DND-41 (cell line): ENCODE measurements at regions not wholly inside any gene's neighbourhood (a gene's known extent, or its start where the extent isn't known, plus 50 kb on each side); places are given as distances from the start of the nearest gene placed in this dataset.

ENCODE experiments used
- ATAC-seq: fragments of 200-7000 bp; cut with Tn5 transposase; 3 replicates; pipeline ENCODE4 v1.9.1; 2021; ENCODE audit warnings: low read depth; ENCODE audit not compliant: insufficient read depth
- DNase-seq: peaks from one replicate; pipeline ENCODE4 v3.0.0-alpha.2; 2020
- H2AFZ ChIP-seq: 2 replicates; pipeline ENCODE4 v1.6.0; 2012; ENCODE audit warnings: low read depth, low read length
- H3K27ac ChIP-seq: 2 replicates; pipeline ENCODE4 v1.5.1; 2012; ENCODE audit warnings: low read length, inconsistent platforms
- H3K27me3 ChIP-seq: fragments of 200-600 bp; sonication (generic); 2 replicates; pipeline ENCODE4 v1.6.0; 2012; ENCODE audit warnings: low read length, mild to moderate bottlenecking, inconsistent platforms; ENCODE audit not compliant: insufficient read depth, poor library complexity
- H3K36me3 ChIP-seq: 2 replicates; pipeline ENCODE4 v1.5.1; 2012; ENCODE audit warnings: low read length, inconsistent platforms; ENCODE audit not compliant: insufficient read depth
- H3K4me1 ChIP-seq: 2 replicates; pipeline ENCODE4 v1.5.1; 2012; ENCODE audit warnings: mild to moderate bottlenecking, low read length; ENCODE audit not compliant: insufficient read depth
- H3K4me2 ChIP-seq: 2 replicates; pipeline ENCODE4 v1.6.0; 2012; ENCODE audit warnings: mild to moderate bottlenecking, moderate library complexity, low read length, inconsistent platforms; ENCODE audit not compliant: insufficient read depth
- H3K4me3 ChIP-seq, 2 experiments: fragments of 200-600 bp in 1 of 2; shearing (Covaris generic) in 1 of 2; 2 replicates each; pipeline ENCODE4 v1.5.1; 2012 to 2016; ENCODE audit warnings: inconsistent platforms in 2 of 2, low read length in 2 of 2, mild to moderate bottlenecking in 2 of 2, low read depth in 1 of 2, moderate library complexity in 1 of 2
- H3K79me2 ChIP-seq: 2 replicates; pipeline ENCODE4 v1.6.0; 2012; ENCODE audit warnings: low read length, inconsistent platforms; ENCODE audit not compliant: insufficient read depth
- H3K9ac ChIP-seq: 2 replicates; pipeline ENCODE4 v1.6.0; 2012; ENCODE audit warnings: low read depth, mild to moderate bottlenecking, inconsistent platforms, low read length, moderate library complexity
- H3K9me3 ChIP-seq: 2 replicates; pipeline ENCODE4 v1.5.1; 2012; ENCODE audit warnings: low read length, moderate library complexity, mild to moderate bottlenecking, inconsistent platforms; ENCODE audit not compliant: insufficient read depth, severe bottlenecking
- H4K20me1 ChIP-seq: 2 replicates; pipeline ENCODE4 v1.6.0; 2012; ENCODE audit warnings: low read length; ENCODE audit not compliant: insufficient read depth
- CTCF ChIP-seq: IDR thresholded peaks from 2 replicates; pipeline ENCODE4 v1.5.1; 2012; ENCODE audit warnings: borderline replicate concordance, low read length, moderate library complexity, mild to moderate bottlenecking; ENCODE audit not compliant: poor library complexity, severe bottlenecking; ENCODE audit errors: extremely low read depth
- EZH2 ChIP-seq: IDR thresholded peaks from 3 replicates; pipeline ENCODE4 v1.6.1; 2012; ENCODE audit warnings: borderline replicate concordance, low read depth, mild to moderate bottlenecking, moderate library complexity, low read length, inconsistent platforms; ENCODE audit not compliant: severe bottlenecking

GRCh38 chr14:98808494-98809407 is 463.2 kb downstream of the BCL11B start:
- H3K27me3 ChIP-seq = no peaks in the 10 kb centered on the region
- no peak overlapping the region for H3K4me3 ChIP-seq
- DNase-seq (no peak), ATAC-seq (no peak)
- no peak overlapping the region for H3K4me2 ChIP-seq
- H2AFZ ChIP-seq = no peak overlapping the region
- no peak for TF ChIP-seq CTCF
- no peaks in the 10 kb centered on the region for H3K79me2 ChIP-seq
- no peaks in the 10 kb centered on the region for H3K4me1 ChIP-seq
- H3K27ac ChIP-seq = no peak overlapping the region
- no peak overlapping the region for H3K9ac ChIP-seq
- no peaks in the 10 kb centered on the region for H4K20me1 ChIP-seq
- no peaks in the 10 kb centered on the region for H3K36me3 ChIP-seq
- H3K9me3 ChIP-seq = no peaks in the 10 kb centered on the region

DNA sequence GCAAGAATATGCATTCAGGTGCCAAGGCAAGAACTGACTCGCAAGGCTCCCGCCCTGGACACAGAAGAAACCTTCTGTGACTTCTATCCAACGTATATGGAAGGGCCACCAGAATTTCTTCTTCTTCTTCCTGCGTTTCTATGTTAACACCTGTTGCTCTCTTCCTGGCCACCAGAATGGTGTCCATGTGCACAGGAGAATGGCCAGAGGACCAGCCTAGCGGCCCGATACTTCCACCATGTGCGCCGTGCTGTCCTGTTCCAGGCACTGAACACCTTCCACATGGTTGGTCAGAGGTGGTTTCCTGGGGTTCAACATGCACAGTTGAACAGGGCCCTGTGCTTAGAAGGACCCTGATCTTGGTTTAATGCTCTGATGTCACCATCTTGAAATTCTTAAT is 455.8 kb downstream of the BCL11B start:
- Histone ChIP-seq H3K9ac (no peak overlapping the region), H3K27me3 (no peaks in the 10 kb centered on the region), H2AFZ (no peak overlapping the region), H3K4me2 (no peak overlapping the region), H4K20me1 (no peaks in the 10 kb centered on the region), H3K9me3 (no peaks in the 10 kb centered on the region), H3K79me2 (no peaks in the 10 kb centered on the region), H3K4me3 (no peak overlapping the region), H3K4me1 (no peaks in the 10 kb centered on the region), H3K27ac (no peak overlapping the region), H3K36me3 (no peaks in the 10 kb centered on the region)
- DNase-seq (no peak), ATAC-seq (no peak)
- TF ChIP-seq EZH2 = no peak
- no peak for TF ChIP-seq CTCF

DNA sequence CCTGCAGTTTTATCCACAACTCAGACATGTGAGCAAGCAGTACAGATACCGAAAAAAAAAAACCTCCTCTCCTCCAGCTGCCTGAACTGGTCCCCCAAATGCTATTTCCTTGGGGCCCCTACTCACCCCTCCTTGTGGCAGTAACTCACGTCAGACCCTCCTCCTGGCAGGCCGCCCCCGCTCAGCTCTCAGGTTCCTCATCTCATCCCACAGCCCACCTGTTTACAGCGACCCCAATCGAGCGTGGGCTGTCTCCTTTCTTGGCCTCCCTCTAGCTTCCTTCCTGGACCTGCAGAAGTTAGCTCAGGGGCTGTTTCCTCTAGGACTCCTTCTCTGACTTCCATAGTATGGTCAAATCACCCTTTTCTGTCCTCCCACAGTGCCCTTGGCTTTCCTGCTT is 455.3 kb downstream of the BCL11B start:
- Histone ChIP-seq H3K27me3 (no peaks in the 10 kb centered on the region), H3K79me2 (no peaks in the 10 kb centered on the region), H4K20me1 (no peaks in the 10 kb centered on the region), H3K4me3 (no peak overlapping the region), H3K4me1 (no peaks in the 10 kb centered on the region), H3K27ac (no peak overlapping the region), H3K36me3 (no peaks in the 10 kb centered on the region), H3K9me3 (no peaks in the 10 kb centered on the region), H3K4me2 (no peak overlapping the region), H2AFZ (no peak overlapping the region), H3K9ac (no peak overlapping the region)
- DNase-seq = no peak
- ATAC-seq = no peak
- TF ChIP-seq CTCF = no peak
- TF ChIP-seq EZH2 = no peak
